Endothelial cell (in vitro differentiated cells): ENCODE measurements at regions not wholly inside any gene's neighbourhood (a gene's known extent, or its start where the extent isn't known, plus 50 kb on each side); places are given as distances from the start of the nearest gene placed in this dataset.

Source experiments
- DNase-seq: peaks from one replicate; pipeline ENCODE4 v3.0.0; 2021; ENCODE audit warnings: low spot score
- H3K27ac Mint-ChIP-seq: one replicate; pipeline ENCODE4 v1.8.0; 2021; ENCODE audit warnings: mixed read lengths, inconsistent platforms; ENCODE audit not compliant: unreplicated experiment
- H3K27me3 Mint-ChIP-seq: one replicate; pipeline ENCODE4 v1.8.0; 2021; ENCODE audit warnings: mild to moderate bottlenecking, moderate library complexity, mixed read lengths, inconsistent platforms; ENCODE audit not compliant: unreplicated experiment
- H3K36me3 Mint-ChIP-seq: one replicate; pipeline ENCODE4 v1.8.0; 2021; ENCODE audit warnings: mild to moderate bottlenecking, low read depth, mixed read lengths, inconsistent platforms; ENCODE audit not compliant: unreplicated experiment
- H3K4me1 Mint-ChIP-seq: one replicate; pipeline ENCODE4 v1.8.0; 2021; ENCODE audit warnings: mild to moderate bottlenecking, mixed read lengths, inconsistent platforms; ENCODE audit not compliant: unreplicated experiment
- H3K4me3 Mint-ChIP-seq: one replicate; pipeline ENCODE4 v1.8.0; 2021; ENCODE audit warnings: mild to moderate bottlenecking, mixed read lengths, inconsistent platforms; ENCODE audit not compliant: unreplicated experiment
- H3K9me3 Mint-ChIP-seq: one replicate; pipeline ENCODE4 v1.8.0; 2021; ENCODE audit warnings: mixed read lengths, inconsistent platforms; ENCODE audit not compliant: unreplicated experiment
- CTCF ChIP-seq: fragments of 200-600 bp; sonication (generic); IDR thresholded peaks from one replicate; pipeline ENCODE4 v1.5.0; 2021; ENCODE audit warnings: antibody characterized with exemption; ENCODE audit not compliant: unreplicated experiment
- microRNA-seq: library from miRNA; unstranded; fragments of <30 nt; microRNA quantifications from one replicate; pipeline ENCODE4, GENCODE V29; 2020; ENCODE audit not compliant: unreplicated experiment

- Mint-ChIP-seq H3K4me3 (no peak overlapping the region), H3K27me3 (no peaks in the 10 kb centered on the region), H3K27ac (no peak overlapping the region), H3K4me1 (peaks cover 10% of the 10 kb centered on the region), H3K36me3 (peaks cover 5% of the 10 kb centered on the region), H3K9me3 (no peaks in the 10 kb centered on the region)
- no peak for TF ChIP-seq CTCF
- DNase-seq: no peak
Observed at GRCh38 chr22:25514436-25515180, 49.9 kb upstream of the GRK3 start.

Small RNA genes lying in the stretch of these regions (microRNA-seq; reads per million reads assigned to microRNA genes)
- 0.42 reads per million for gene MIR6817
